ENCODE measurements at regions not wholly inside any gene's neighbourhood (a gene's known extent, or its start where the extent isn't known, plus 50 kb on each side); places are given as distances from the start of the nearest gene placed in this dataset.

DNA sequence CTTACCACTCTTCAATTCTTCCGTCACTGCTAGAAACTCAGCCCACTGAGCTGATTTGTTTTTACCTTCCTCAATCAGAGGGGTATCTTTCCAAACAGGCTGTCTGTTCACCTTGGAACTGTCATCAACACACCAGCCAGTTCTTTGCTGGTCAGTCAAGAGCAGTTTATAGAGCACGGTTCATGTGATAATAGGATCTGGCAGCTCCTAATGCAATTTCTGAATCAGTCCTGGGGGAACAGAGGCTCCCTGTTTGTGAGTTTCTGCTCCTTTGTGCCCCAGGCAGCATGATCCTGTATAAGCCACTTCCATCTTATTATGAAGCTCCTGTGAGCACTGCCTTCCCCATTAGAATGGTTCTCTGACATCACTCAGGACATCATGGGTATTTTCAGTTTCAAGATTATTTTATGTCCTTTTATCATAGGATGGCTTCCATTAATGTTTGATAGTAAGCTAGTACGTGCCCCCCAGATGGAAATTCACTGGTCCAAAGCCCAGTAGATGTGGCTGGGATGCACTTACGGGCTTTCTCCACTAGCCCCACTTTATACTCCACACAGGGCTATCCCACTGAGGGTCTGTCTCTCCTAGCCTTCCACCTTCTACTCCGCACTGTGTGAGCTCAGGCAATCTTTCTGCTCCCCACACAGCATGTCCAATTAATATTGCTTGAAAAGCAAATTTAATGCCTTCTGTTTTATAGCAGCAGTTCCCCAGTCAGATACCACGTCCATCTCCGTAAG is 85.5 kb upstream of the SPIN1 start:
- Mint-ChIP-seq H3K27me3 (peaks cover 42% of the 10 kb centered on the region), H3K36me3 (no peaks in the 10 kb centered on the region), H3K4me3 (no peak overlapping the region), H3K4me1 (peaks cover 6% of the 10 kb centered on the region), H3K27ac (no peak overlapping the region), H3K9me3 (no peaks in the 10 kb centered on the region)
- ATAC-seq = no peak

DNA sequence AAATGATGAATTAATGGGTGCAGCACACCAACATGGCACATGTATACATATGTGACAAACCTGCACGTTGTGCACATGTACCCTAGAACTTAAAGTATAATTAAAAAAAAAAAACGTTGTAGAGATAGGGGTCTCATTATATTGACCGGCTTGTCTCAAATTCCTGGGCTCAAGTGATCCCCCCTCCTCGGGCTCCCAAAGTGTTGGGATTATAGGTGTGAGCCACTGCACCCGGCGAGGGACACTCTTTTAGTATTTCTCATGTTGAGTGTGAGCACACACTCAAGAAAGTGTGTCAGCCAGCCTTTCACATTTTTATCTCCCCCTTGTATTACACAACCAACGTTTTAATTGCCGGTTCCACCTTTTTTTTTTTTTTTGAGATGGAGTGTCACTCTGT is 87.7 kb upstream of the SPIN1 start:
- Mint-ChIP-seq H3K9me3 (peaks cover 3% of the 10 kb centered on the region), H3K27ac (no peak overlapping the region), H3K4me3 (no peak overlapping the region), H3K36me3 (no peaks in the 10 kb centered on the region), H3K27me3 (peaks cover 21% of the 10 kb centered on the region), H3K4me1 (peaks cover 6% of the 10 kb centered on the region)
- no peak for ATAC-seq

DNA sequence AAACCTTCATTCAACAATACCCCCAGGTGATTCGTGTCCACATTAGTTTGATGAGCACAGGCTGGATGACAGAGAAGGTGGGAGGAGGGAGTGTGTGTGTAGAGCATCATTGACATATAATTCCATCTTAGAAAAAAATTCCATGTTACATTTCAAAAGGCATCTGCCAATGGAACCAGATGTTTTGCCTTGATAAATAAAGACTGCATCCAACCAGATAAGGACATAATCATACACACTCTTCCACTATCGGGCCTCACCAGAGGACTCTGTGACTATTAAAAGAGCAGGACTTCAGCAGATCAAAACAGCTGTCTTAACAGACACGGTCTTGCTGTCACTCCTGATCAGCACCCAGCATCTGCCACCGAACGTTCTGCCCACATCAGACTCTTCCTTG is 96.4 kb upstream of the SPIN1 start:
- H3K4me1 Mint-ChIP-seq = no peaks in the 10 kb centered on the region
- H3K36me3 Mint-ChIP-seq = no peaks in the 10 kb centered on the region
- ATAC-seq = no peak
- H3K27me3 Mint-ChIP-seq = no peaks in the 10 kb centered on the region
- no peaks in the 10 kb centered on the region for H3K9me3 Mint-ChIP-seq
- no peak overlapping the region for H3K27ac Mint-ChIP-seq
- no peak overlapping the region for H3K4me3 Mint-ChIP-seq

DNA sequence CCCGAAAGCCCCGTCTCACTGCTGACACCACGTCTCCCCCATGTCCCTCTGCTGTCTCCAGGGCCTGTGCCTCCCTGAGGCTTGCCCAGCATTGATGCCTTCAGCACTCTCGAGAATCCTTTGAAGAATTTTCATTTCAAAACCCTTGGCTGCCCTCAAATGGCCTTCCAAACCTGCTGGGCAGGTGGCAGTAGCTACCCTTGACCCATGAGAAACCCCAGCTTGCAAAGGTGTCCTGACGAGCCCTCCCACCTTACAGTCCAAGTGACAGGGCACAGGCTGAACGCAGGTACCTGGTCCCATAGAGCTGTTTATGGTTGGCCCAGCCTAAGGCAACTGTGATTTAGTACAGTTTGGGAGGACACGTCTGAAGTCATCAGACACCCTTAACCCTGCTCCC is 97.2 kb upstream of the SPIN1 start:
- Mint-ChIP-seq H3K27ac (no peak overlapping the region), H3K9me3 (no peaks in the 10 kb centered on the region), H3K4me1 (no peaks in the 10 kb centered on the region), H3K36me3 (no peaks in the 10 kb centered on the region), H3K4me3 (no peak overlapping the region), H3K27me3 (no peaks in the 10 kb centered on the region)
- ATAC-seq = no peak

DNA sequence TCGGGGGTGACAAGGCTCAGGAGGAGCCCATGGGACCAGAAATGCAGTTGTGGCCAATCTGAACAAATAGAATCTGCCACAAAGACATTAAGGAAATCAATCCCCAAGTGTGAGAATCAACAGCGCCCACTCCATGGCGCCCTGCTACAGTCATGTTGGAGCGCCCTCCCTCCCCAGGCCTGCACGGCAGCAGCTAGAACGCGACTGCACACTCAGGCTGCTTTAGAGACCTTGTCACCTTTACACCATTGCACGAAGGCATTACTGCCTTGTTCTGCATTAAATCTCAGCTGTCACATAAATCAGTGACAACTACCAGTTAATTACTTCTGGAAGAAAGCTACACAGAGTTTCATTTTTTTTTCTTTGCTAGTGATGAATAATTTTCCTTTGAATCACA is 98.7 kb upstream of the SPIN1 start:
- no peaks in the 10 kb centered on the region for H3K27me3 Mint-ChIP-seq
- peaks cover 9% of the 10 kb centered on the region for H3K9me3 Mint-ChIP-seq
- no peaks in the 10 kb centered on the region for H3K4me1 Mint-ChIP-seq
- no peaks in the 10 kb centered on the region for H3K36me3 Mint-ChIP-seq
- ATAC-seq = no peak
- no peak overlapping the region for H3K27ac Mint-ChIP-seq
- no peak overlapping the region for H3K4me3 Mint-ChIP-seq

DNA sequence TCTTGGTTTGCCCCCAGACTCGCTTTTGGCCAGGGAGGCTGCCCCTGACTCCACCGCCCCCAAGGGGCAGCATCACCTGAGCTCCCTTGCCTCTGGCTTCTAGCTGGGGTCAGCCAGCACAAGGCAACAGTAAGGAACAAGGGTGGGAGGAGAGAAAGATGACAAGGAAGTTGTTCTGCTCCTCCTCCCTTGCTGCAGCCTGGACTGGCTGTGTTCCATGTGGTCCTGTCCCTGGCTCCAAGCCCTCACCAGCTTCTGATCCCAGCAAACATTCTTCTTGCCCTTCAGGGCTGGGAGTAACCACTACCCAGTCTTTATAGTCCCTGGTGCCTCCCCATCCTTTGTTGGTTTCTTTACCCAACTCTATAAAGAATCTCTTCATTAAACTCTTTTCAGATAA is 100.3 kb upstream of the SPIN1 start:
- no peaks in the 10 kb centered on the region for H3K36me3 Mint-ChIP-seq
- no peak for ATAC-seq
- no peaks in the 10 kb centered on the region for H3K4me1 Mint-ChIP-seq
- no peaks in the 10 kb centered on the region for H3K27me3 Mint-ChIP-seq
- H3K9me3 Mint-ChIP-seq = peaks cover 15% of the 10 kb centered on the region
- no peak overlapping the region for H3K27ac Mint-ChIP-seq
- no peak overlapping the region for H3K4me3 Mint-ChIP-seq

DNA sequence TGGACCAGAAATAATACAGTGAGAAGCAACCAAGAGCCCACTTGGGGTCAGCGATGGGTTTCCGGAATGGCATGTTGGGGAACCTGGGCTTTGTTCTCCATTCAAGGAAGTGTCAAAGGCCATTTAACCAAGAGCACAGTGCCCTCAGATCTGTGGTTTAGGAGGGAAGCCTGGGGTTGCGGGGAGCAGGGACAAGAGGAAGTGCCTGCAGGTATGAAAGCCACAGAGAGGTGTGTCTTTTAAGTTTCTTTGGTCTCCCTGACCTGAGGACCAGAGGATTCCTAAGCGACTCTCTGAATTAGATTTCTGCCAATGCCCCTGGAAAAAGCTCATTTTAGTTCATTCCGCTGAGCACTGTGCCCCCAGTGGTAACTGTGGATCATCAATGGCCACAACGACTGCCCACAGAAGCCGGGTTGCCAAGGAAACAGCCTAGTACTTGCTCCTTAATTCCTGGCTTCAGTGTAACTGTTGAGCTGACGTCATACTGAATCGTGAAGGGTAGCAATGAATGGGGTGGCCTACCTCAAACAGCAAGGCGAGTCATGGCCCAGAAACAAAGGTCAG is 107.3 kb upstream of the SPIN1 start:
- no peaks in the 10 kb centered on the region for H3K36me3 Mint-ChIP-seq
- no peak overlapping the region for H3K4me3 Mint-ChIP-seq
- no peak overlapping the region for H3K27ac Mint-ChIP-seq
- H3K9me3 Mint-ChIP-seq = peaks cover 22% of the 10 kb centered on the region
- H3K4me1 Mint-ChIP-seq = no peaks in the 10 kb centered on the region
- peaks cover 11% of the 10 kb centered on the region for H3K27me3 Mint-ChIP-seq
- ATAC-seq = no peak

DNA sequence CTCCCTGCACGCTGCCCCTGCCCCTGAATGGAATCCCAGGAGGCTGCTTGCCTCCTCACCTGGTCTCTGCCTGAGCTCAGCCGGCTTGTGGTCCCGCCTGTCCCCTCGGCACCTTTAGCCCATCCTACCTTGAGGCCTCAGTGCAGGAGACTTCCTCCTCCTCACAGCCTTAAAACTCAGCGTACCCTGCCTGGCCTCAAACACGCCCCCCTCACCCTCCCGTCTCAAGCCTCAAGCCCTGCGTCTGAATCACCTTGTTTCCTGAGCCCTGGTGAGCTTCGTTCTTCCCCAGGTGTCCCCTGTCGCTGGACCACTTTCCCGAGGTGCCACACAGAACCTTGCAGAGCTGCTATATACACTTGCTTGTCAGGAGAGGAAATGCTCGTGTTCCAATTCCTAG is 110.2 kb upstream of the SPIN1 start:
- no peak overlapping the region for H3K4me3 Mint-ChIP-seq
- no peak for ATAC-seq
- H3K9me3 Mint-ChIP-seq = peaks cover 7% of the 10 kb centered on the region
- H3K27ac Mint-ChIP-seq = no peak overlapping the region
- H3K36me3 Mint-ChIP-seq = no peaks in the 10 kb centered on the region
- H3K27me3 Mint-ChIP-seq = peaks cover 11% of the 10 kb centered on the region
- no peaks in the 10 kb centered on the region for H3K4me1 Mint-ChIP-seq

DNA sequence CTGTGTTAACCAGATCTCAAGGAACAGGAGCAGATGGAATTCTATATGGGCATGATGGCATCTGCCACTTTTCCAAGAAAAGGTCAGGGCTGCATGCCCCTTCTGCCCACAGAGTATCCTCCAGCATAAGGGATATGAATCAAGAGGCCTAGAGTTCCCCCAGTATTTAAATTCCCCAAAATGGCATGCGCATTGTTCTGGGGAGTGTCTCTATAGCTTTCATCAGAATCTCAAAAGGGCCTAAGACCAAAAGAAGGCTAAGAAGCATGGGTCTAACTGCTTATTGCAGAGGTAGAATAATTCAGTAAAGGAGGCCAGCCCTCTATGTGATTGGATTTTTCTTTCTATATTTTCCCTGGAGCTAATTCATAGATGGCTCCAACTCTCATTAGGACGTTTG is 114.2 kb upstream of the SPIN1 start:
- ATAC-seq = no peak
- Mint-ChIP-seq H3K4me1 (no peaks in the 10 kb centered on the region), H3K27ac (no peak overlapping the region), H3K36me3 (no peaks in the 10 kb centered on the region), H3K4me3 (no peak overlapping the region), H3K27me3 (peaks cover 11% of the 10 kb centered on the region), H3K9me3 (peaks cover 4% of the 10 kb centered on the region)

DNA sequence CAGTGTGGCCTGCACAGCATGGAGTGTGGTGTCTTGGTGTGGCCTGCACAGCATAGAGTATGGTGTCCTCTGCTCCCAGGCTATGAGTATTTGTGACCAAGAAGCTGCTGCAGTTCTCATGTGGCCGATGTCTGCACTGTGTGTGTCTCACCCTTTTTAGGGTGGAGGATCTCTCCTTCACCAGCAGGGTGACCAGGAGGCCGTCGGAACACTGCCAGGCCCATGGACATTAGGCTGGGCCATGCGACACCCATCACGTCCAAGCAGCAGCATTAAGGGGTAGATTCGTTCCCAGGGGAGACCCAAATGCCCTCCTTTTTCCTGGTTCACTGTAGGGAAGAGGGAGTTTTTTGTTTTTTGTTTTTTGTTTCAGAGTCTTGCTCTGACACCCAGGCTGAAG is 115.3 kb upstream of the SPIN1 start:
- no peak overlapping the region for H3K27ac Mint-ChIP-seq
- H3K9me3 Mint-ChIP-seq = peaks cover 4% of the 10 kb centered on the region
- peak; percentile 27 for ATAC-seq
- H3K36me3 Mint-ChIP-seq = no peaks in the 10 kb centered on the region
- H3K4me1 Mint-ChIP-seq = no peaks in the 10 kb centered on the region
- H3K27me3 Mint-ChIP-seq = peaks cover 10% of the 10 kb centered on the region
- no peak overlapping the region for H3K4me3 Mint-ChIP-seq

DNA sequence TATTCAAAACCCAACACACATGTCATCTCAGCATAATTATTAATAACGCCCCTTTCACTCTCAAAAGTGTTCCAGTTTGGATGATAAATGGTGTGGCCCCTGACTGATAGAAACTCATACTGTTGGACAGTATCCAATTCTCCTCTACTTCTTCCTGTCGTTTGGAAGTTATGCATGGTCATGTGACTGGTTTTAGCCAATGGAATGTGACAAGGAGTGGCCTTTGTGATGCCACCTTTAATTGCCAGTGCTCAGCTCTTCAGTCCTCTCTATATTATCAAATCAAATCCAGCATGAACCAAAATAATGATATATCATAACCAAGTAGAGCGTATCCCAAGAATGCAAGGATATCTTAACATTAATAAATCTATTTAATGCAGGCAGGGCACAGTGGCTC is 117.8 kb upstream of the SPIN1 start:
- no peak for ATAC-seq
- H3K4me1 Mint-ChIP-seq = no peaks in the 10 kb centered on the region
- no peaks in the 10 kb centered on the region for H3K9me3 Mint-ChIP-seq
- no peaks in the 10 kb centered on the region for H3K36me3 Mint-ChIP-seq
- H3K4me3 Mint-ChIP-seq = no peak overlapping the region
- H3K27ac Mint-ChIP-seq = no peak overlapping the region
- H3K27me3 Mint-ChIP-seq = no peaks in the 10 kb centered on the region

DNA sequence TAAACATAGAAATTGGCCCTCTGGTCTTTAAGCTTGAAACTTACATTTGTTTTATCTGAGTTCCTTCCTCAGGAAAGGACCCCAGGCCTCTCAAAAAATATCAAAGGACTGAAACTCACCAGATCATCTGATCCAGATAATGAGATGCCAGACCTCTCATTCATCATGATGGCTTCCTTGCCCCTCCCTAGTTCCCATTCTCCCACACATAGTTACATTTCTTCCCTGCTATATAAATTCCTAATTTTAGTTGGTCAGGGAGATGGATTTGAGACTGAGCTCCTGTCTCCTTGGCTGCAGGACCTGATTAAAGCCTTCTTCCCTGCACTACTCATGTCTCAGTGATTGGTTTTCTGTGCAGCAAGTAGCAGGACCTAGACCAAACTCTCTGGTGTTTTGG is 119.4 kb upstream of the SPIN1 start:
- Mint-ChIP-seq H3K4me3 (no peak overlapping the region), H3K9me3 (no peaks in the 10 kb centered on the region), H3K4me1 (no peaks in the 10 kb centered on the region), H3K27me3 (no peaks in the 10 kb centered on the region), H3K36me3 (no peaks in the 10 kb centered on the region), H3K27ac (no peak overlapping the region)
- no peak for ATAC-seq

DNA sequence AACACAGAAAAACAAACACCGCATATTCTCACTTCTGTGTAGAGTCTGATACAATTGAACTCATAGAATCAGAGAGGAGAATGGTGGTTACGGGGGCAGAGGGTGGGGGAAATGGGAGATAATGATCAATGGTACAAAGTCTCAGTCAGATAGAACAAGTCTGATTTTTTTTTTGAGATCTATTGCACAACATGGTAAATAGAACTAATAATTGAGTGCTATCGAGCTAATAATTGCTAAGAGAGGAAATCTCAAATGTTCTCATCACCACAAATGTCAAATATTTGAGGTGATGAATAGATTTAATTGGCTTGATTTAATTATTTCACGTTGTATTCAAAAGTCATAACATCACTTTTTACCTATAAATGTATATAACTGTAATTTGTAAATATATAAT is 121.0 kb upstream of the SPIN1 start:
- Mint-ChIP-seq H3K9me3 (no peaks in the 10 kb centered on the region), H3K4me1 (no peaks in the 10 kb centered on the region), H3K27me3 (no peaks in the 10 kb centered on the region), H3K4me3 (no peak overlapping the region), H3K36me3 (no peaks in the 10 kb centered on the region), H3K27ac (no peak overlapping the region)
- no peak for ATAC-seq

DNA sequence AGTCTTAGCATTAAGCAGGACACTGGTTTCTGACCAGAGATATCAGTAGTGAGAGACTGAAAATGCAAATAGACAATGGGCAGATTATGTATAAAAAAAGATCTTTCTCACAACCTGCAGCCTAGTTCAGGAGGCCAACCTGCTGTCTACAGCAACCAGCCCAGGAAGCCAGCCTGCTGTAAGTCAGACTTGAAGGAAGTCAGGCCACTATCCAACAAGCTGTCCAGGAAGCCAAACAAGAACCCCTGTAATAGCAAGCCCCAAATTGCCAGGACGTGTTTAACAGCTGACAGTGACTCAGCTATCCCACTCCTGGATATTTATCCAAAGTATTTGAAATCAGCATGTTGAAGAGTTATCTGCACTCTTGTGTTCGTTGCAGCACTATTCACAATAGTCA is 121.8 kb upstream of the SPIN1 start:
- Mint-ChIP-seq H3K4me3 (no peak overlapping the region), H3K27me3 (no peaks in the 10 kb centered on the region), H3K27ac (no peak overlapping the region), H3K9me3 (no peaks in the 10 kb centered on the region), H3K4me1 (no peaks in the 10 kb centered on the region), H3K36me3 (no peaks in the 10 kb centered on the region)
- ATAC-seq = no peak

DNA sequence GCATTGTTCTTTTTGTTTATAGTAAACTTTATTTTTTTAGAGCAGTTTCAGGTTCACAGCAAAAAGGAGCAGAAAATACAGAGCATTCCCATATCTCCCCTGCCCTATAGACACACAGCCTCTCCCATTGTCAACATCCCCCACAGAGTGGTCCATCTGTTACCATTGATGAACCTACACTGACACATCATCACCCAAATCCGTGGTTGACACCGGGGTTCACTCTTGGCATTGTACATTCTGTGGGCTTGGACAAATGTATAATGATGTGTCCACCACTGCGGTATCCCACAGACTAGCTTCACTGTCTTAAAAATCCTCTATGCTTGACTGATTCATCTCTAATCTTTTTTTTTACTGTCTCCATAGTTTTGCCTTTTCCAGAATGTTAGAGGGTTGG is 120.7 kb upstream of the SPATA31C2 start:
- no peaks in the 10 kb centered on the region for H3K27me3 Mint-ChIP-seq
- H3K27ac Mint-ChIP-seq = no peak overlapping the region
- no peak for ATAC-seq
- H3K9me3 Mint-ChIP-seq = peaks cover under 1% of the 10 kb centered on the region
- H3K4me1 Mint-ChIP-seq = no peaks in the 10 kb centered on the region
- no peak overlapping the region for H3K4me3 Mint-ChIP-seq
- H3K36me3 Mint-ChIP-seq = no peaks in the 10 kb centered on the region

DNA sequence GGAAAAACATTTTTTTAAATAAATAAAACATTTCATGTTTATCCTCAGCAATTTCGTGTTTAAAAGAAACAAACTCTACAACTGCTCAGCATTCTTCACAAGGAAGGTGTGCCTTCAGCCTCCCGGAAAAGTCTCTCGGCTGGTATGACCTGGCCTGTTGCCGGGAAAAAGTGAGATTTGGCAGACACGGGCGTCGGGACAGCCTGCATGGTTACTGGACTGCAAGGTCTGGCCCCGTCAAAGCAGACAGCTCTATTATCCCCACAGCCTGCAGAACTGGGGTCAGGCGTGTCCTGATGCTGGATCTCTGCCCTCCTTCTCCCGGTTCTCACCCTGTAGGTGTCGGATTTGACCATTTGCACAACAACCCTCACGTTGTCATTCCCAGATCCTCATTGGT is 120.3 kb upstream of the SPATA31C2 start:
- no peak overlapping the region for H3K27ac Mint-ChIP-seq
- no peak for ATAC-seq
- no peaks in the 10 kb centered on the region for H3K27me3 Mint-ChIP-seq
- H3K9me3 Mint-ChIP-seq = peaks cover 3% of the 10 kb centered on the region
- no peaks in the 10 kb centered on the region for H3K4me1 Mint-ChIP-seq
- H3K4me3 Mint-ChIP-seq = no peak overlapping the region
- no peaks in the 10 kb centered on the region for H3K36me3 Mint-ChIP-seq
